ENCODE measurements at regions not wholly inside any gene's neighbourhood (a gene's known extent, or its start where the extent isn't known, plus 50 kb on each side); places are given as distances from the start of the nearest gene placed in this dataset.

GRCh38 chr13:72208112-72208645 lies 341.2 kb upstream of the DACH1 start:
- no peak for ATAC-seq
- intact Hi-C loops (cut with DNase I, micrococcal nuclease) = no loop called here
- no peak for DNase-seq

- intact Hi-C loops (cut with DNase I, micrococcal nuclease) = no loop called here
- no peak for ATAC-seq
- DNase-seq = no peak
These were observed 338.8 kb upstream of the DACH1 start for GRCh38 chr13:72205773-72206172.

- ATAC-seq (no peak), DNase-seq (no peak)
- intact Hi-C loops (cut with DNase I, micrococcal nuclease) = no loop called here
These were observed 337.3 kb upstream of the DACH1 start for GRCh38 chr13:72204291-72204690.

- intact Hi-C loops (cut with DNase I, micrococcal nuclease) = no loop called here
- ATAC-seq (no peak), DNase-seq (no peak)
These were observed 334.7 kb upstream of the DACH1 start for GRCh38 chr13:72201726-72202125.

GRCh38 chr13:72199640-72200039 lies 332.6 kb upstream of the DACH1 start:
- no peak for DNase-seq
- intact Hi-C loops (cut with DNase I, micrococcal nuclease) = no loop called here
- ATAC-seq = no peak

- intact Hi-C loops (cut with DNase I, micrococcal nuclease) = no loop called here
- DNase-seq (no peak), ATAC-seq (no peak)
These were observed 332.1 kb upstream of the DACH1 start for GRCh38 chr13:72198967-72199560.

- ATAC-seq (no peak), DNase-seq (no peak)
- intact Hi-C loops (cut with DNase I, micrococcal nuclease) = no loop called here
These were observed 331.0 kb upstream of the DACH1 start for GRCh38 chr13:72198042-72198441.

GRCh38 chr13:72195044-72195704 lies 328.2 kb upstream of the DACH1 start:
- intact Hi-C loops (cut with DNase I, micrococcal nuclease) = no loop called here
- peak; percentile 91 for ATAC-seq
- no peak for DNase-seq

GRCh38 chr13:72194523-72194922 lies 327.5 kb upstream of the DACH1 start:
- DNase-seq = peak; percentile 78 to 80
- peak; percentile 90 for ATAC-seq
- intact Hi-C loops (cut with DNase I, micrococcal nuclease) = no loop called here

GRCh38 chr13:72186730-72187422 lies 319.9 kb upstream of the DACH1 start:
- intact Hi-C loops (cut with DNase I, micrococcal nuclease) = no loop called here
- DNase-seq (peak; percentile 30 to 34), ATAC-seq (peak; percentile 98)

- intact Hi-C loops (cut with DNase I, micrococcal nuclease) = no loop called here
- no peak for DNase-seq
- no peak for ATAC-seq
These were observed 318.8 kb upstream of the DACH1 start for GRCh38 chr13:72185776-72186175.

- intact Hi-C loops (cut with DNase I, micrococcal nuclease) = no loop called here
- no peak for ATAC-seq
These were observed 314.7 kb upstream of the DACH1 start for GRCh38 chr13:72181661-72182060.

GRCh38 chr13:72180253-72180952 lies 313.4 kb upstream of the DACH1 start:
- DNase-seq (no peak), ATAC-seq (no peak)
- intact Hi-C loops (cut with DNase I, micrococcal nuclease) = no loop called here

More at GRCh38 chr13:72181661-72182060, 314.7 kb upstream of the DACH1 start:
- DNase-seq = no peak

- intact Hi-C loops (cut with DNase I, micrococcal nuclease) = no loop called here
These were observed 307.5 kb upstream of the DACH1 start for GRCh38 chr13:72174549-72174948.

GRCh38 chr13:72170571-72170970 lies 303.6 kb upstream of the DACH1 start:
- intact Hi-C loops (cut with DNase I, micrococcal nuclease) = no loop called here
- ATAC-seq (no peak), DNase-seq (no peak)

More at GRCh38 chr13:72174549-72174948, 307.5 kb upstream of the DACH1 start:
- ATAC-seq (no peak), DNase-seq (no peak)

GRCh38 chr13:72168126-72168855 lies 301.3 kb upstream of the DACH1 start:
- ATAC-seq (no peak), DNase-seq (no peak)
- intact Hi-C loops (cut with DNase I, micrococcal nuclease) = no loop called here

GRCh38 chr13:72166102-72166650 lies 299.2 kb upstream of the DACH1 start:
- DNase-seq = no peak
- intact Hi-C loops (cut with DNase I, micrococcal nuclease) = no loop called here
- no peak for ATAC-seq

- intact Hi-C loops (cut with DNase I, micrococcal nuclease) = no loop called here
- no peak for DNase-seq
- ATAC-seq = no peak
These were observed 298.3 kb upstream of the DACH1 start for GRCh38 chr13:72165276-72165675.

GRCh38 chr13:72164811-72165210 lies 297.8 kb upstream of the DACH1 start:
- no peak for ATAC-seq
- intact Hi-C loops (cut with DNase I, micrococcal nuclease) = no loop called here

More at GRCh38 chr13:72164811-72165210, 297.8 kb upstream of the DACH1 start:
- DNase-seq = no peak

Data from left colon (tissue), 2 donors.